Peyer's patch (tissue), 4 donors: ENCODE measurements at regions not wholly inside any gene's neighbourhood (a gene's known extent, or its start where the extent isn't known, plus 50 kb on each side); places are given as distances from the start of the nearest gene placed in this dataset.
"Not testable (repeated sequence)": the region's sequence is repeated elsewhere in the genome, so short reads cannot be mapped to it uniquely, and the experiment has no call there.

ENCODE experiments used
- DNase-seq, 3 donors: peaks; one replicate each; pipeline ENCODE4 v3.0.0-alpha.2; 2017 to 2019
- H3K27ac ChIP-seq, 4 donors: fragments of 200-600 bp; sonication (generic); one replicate each; pipeline ENCODE4 v1.5.1; 2016 to 2019
- H3K27me3 ChIP-seq, 2 donors: fragments of 200-600 bp; sonication (generic); one replicate each; pipeline ENCODE4 v1.5.1; 2019
- H3K36me3 ChIP-seq, 3 donors: fragments of 200-600 bp; sonication (generic); one replicate each; pipeline ENCODE4 v1.5.1; 2016 to 2019
- H3K4me1 ChIP-seq, 4 donors: fragments of 200-600 bp; sonication (generic); one replicate each; pipeline ENCODE4 v1.5.1; 2016 to 2019
- H3K4me3 ChIP-seq, 4 donors: fragments of 200-600 bp; sonication (generic); 1 replicate in 3 of 4; 2 replicates in 1 of 4; pipeline ENCODE4 v1.5.1; 2016 to 2019; ENCODE audit warnings: mild to moderate bottlenecking in 1 of 4
- H3K9me3 ChIP-seq, 4 donors: fragments of 200-600 bp; sonication (generic); one replicate each; pipeline ENCODE4 v1.5.1; 2016 to 2019; ENCODE audit warnings: mild to moderate bottlenecking in 1 of 4
- POLR2A ChIP-seq, 2 donors: fragments of 450-650 bp; IDR thresholded peaks; one replicate each; pipeline ENCODE4 v1.5.1; 2017; ENCODE audit warnings: antibody characterized with exemption in 2 of 2, mild to moderate bottlenecking in 2 of 2, moderate library complexity in 2 of 2
- TF ChIP-seq, protein P1 (sequence below), 6 experiments: fragments of 450-650 bp in 4 of 6; fragments of 200-600 bp in 2 of 6; sonication (generic) in 1 of 6; IDR thresholded peaks; one replicate each; pipeline ENCODE4 v1.5.1; 2017 to 2019; ENCODE audit warnings: antibody characterized with exemption in 6 of 6, mild to moderate bottlenecking in 3 of 6, moderate library complexity in 1 of 6

DNA sequence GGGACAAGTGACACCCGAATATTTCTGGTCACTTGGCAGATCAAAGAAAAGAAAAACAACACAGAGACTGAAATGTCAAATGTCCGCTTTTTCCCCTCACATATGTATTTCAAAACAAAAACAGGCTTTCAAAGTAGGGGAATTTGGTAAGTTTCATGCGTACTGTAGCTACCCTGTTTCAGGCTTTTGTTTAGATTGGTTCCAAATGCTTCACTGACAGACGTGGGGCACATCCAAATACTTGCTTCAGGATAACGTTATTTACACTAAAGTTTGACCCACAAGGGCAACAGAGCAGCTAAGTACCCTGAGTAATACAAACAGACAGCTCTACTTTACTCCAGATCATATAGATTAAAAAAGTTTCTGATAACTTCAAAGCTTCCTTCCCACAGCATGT is 804.5 kb upstream of the POU3F4 start:
- no peak for TF ChIP-seq POLR2A (IDR thresholded peaks at IDR 0.05)
- TF ChIP-seq, protein P1, sequence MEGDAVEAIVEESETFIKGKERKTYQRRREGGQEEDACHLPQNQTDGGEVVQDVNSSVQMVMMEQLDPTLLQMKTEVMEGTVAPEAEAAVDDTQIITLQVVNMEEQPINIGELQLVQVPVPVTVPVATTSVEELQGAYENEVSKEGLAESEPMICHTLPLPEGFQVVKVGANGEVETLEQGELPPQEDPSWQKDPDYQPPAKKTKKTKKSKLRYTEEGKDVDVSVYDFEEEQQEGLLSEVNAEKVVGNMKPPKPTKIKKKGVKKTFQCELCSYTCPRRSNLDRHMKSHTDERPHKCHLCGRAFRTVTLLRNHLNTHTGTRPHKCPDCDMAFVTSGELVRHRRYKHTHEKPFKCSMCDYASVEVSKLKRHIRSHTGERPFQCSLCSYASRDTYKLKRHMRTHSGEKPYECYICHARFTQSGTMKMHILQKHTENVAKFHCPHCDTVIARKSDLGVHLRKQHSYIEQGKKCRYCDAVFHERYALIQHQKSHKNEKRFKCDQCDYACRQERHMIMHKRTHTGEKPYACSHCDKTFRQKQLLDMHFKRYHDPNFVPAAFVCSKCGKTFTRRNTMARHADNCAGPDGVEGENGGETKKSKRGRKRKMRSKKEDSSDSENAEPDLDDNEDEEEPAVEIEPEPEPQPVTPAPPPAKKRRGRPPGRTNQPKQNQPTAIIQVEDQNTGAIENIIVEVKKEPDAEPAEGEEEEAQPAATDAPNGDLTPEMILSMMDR (IDR thresholded peaks at IDR 0.05), result no peak
- Histone ChIP-seq H3K27me3 (no peaks in the 10 kb centered on the region), H3K4me1 (no peaks in the 10 kb centered on the region), H3K36me3 (no peaks in the 10 kb centered on the region), H3K9me3 (no peaks in the 10 kb centered on the region), H3K27ac (no peak overlapping the region), H3K4me3 (no peak overlapping the region)
- no peak for DNase-seq

GRCh38 chrX:82711457-82711856 is 796.6 kb upstream of the POU3F4 start:
- no peak for DNase-seq
- TF ChIP-seq, protein P1 (IDR thresholded peaks at IDR 0.05), result no peak
- no peak for TF ChIP-seq POLR2A (IDR thresholded peaks at IDR 0.05)
- H3K27me3 ChIP-seq, result no peaks in the 10 kb centered on the region
- H3K36me3 ChIP-seq, result no peaks in the 10 kb centered on the region
- no peak overlapping the region for H3K27ac ChIP-seq
- no peaks in the 10 kb centered on the region for H3K9me3 ChIP-seq
- no peaks in the 10 kb centered on the region for H3K4me1 ChIP-seq
- no peak overlapping the region for H3K4me3 ChIP-seq

DNA sequence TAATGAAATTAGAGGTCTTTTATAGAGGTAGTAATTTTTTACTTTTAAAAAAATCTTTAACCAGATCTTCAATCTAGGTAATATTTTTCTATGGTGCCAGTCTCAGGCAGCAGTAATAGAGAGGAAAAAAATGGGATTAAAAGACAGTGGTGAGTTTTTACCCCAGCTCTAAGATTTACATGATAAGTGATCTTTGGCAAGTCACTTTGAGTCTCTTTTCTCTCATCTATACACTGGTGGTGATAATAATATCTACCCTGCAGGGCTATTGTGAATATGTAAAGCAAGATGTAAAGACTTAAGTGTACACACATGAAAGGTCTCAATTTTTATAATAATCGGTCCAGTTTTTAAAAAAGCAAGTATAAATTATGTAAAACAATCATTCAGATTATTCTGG is 786.2 kb upstream of the POU3F4 start:
- TF ChIP-seq, protein P1 (IDR thresholded peaks at IDR 0.05), result no peak
- TF ChIP-seq POLR2A (IDR thresholded peaks at IDR 0.05), result no peak
- no peaks in the 10 kb centered on the region for H3K4me1 ChIP-seq
- DNase-seq, result no peak

DNA sequence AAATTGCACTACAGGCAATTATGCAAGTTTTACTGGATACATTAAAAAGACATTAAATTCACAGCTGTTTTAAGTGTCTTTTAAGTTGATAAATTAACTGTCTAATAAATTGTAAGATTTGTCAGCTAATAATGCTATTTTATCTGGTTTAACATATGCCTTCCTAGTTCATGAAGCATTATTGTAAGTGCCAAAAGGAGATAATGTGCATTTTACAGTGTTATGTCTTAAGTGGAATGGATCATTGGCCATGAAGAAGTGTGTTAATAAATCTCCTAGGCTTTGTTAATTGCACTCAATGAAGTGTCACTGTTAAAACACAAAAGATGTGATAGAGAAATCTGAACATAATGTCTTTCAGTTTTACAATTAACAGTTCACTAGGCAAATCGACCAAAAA is 784.3 kb upstream of the POU3F4 start:
- TF ChIP-seq, protein P1 (IDR thresholded peaks at IDR 0.05), result no peak
- TF ChIP-seq POLR2A (IDR thresholded peaks at IDR 0.05), result no peak
- H3K4me3 ChIP-seq, result no peak overlapping the region
- H3K36me3 ChIP-seq, result no peaks in the 10 kb centered on the region
- H3K4me1 ChIP-seq, result no peaks in the 10 kb centered on the region
- no peak for DNase-seq
- no peak overlapping the region for H3K27ac ChIP-seq
- H3K27me3 ChIP-seq, result no peaks in the 10 kb centered on the region
- H3K9me3 ChIP-seq, result no peaks in the 10 kb centered on the region

More for the DNA sequence above, 786.2 kb upstream of the POU3F4 start:
- Histone ChIP-seq H3K27ac (no peak overlapping the region), H3K9me3 (no peaks in the 10 kb centered on the region), H3K4me3 (no peak overlapping the region), H3K36me3 (no peaks in the 10 kb centered on the region), H3K27me3 (no peaks in the 10 kb centered on the region)

- not testable (repeated sequence) for H3K36me3 ChIP-seq, H3K27me3 ChIP-seq, H3K9me3 ChIP-seq, H3K4me1 ChIP-seq, H3K4me3 ChIP-seq, H3K27ac ChIP-seq, DNase-seq
Measured at GRCh38 chrX:82727436-82727835, 780.7 kb upstream of the POU3F4 start.

- DNase-seq, result no peak
- Histone ChIP-seq H3K36me3 (no peaks in the 10 kb centered on the region), H3K27me3 (no peaks in the 10 kb centered on the region), H3K4me1 (no peaks in the 10 kb centered on the region), H3K9me3 (no peaks in the 10 kb centered on the region), H3K4me3 (no peak overlapping the region), H3K27ac (no peak overlapping the region)
- TF ChIP-seq, protein P1 (IDR thresholded peaks at IDR 0.05), result no peak
- no peak for TF ChIP-seq POLR2A (IDR thresholded peaks at IDR 0.05)
Measured at GRCh38 chrX:82732861-82733260, 775.2 kb upstream of the POU3F4 start.
